HEK293T (cell line): ENCODE measurements at regions not wholly inside any gene's neighbourhood (a gene's known extent, or its start where the extent isn't known, plus 50 kb on each side); places are given as distances from the start of the nearest gene placed in this dataset.

Experiments used
- ELF4 ChIP-seq: fragments of 450-650 bp; IDR thresholded peaks from 2 replicates; pipeline ENCODE4 v1.6.1; 2017; ENCODE audit warnings: antibody characterized with exemption
- FOXA1 ChIP-seq: fragments of 450-650 bp; IDR thresholded peaks from 2 replicates; pipeline ENCODE4 v1.6.1; 2016; ENCODE audit warnings: mild to moderate bottlenecking
- FOXM1 ChIP-seq: fragments of 450-650 bp; IDR thresholded peaks from 2 replicates; pipeline ENCODE4 v1.6.1; 2017; ENCODE audit warnings: mild to moderate bottlenecking, borderline replicate concordance
- NFRKB ChIP-seq: fragments of 450-650 bp; IDR thresholded peaks from 2 replicates; pipeline ENCODE4 v1.6.1; 2016; ENCODE audit warnings: mild to moderate bottlenecking, moderate library complexity
- SP1 ChIP-seq: fragments of 450-650 bp; IDR thresholded peaks from 2 replicates; pipeline ENCODE4 v1.6.1; 2017
- TARDBP ChIP-seq: fragments of 450-650 bp; IDR thresholded peaks from 2 replicates; pipeline ENCODE4 v1.6.1; 2016

- TF ChIP-seq FOXA1 (no peak), TARDBP (no peak), ELF4 (no peak), SP1 (no peak), FOXM1 (no peak), NFRKB (no peak)
These were observed 64.6 kb upstream of the SH3BP4 start for GRCh38 chr2:234887195-234887594.
